ENCODE measurements at regions not wholly inside any gene's neighbourhood (a gene's known extent, or its start where the extent isn't known, plus 50 kb on each side); places are given as distances from the start of the nearest gene placed in this dataset.

GRCh38 chr3:38967693-38967989, 84.1 kb downstream of the SCN11A start:
- TF ChIP-seq CTCF (conservative IDR thresholded peaks at IDR 0.05; ENCODE audit: low read depth, low read length) = no peak

GRCh38 chr3:38966811-38967692, 84.7 kb downstream of the SCN11A start:
- TF ChIP-seq CTCF (conservative IDR thresholded peaks at IDR 0.05; ENCODE audit: low read depth, low read length) = no peak
- no peak for DNase-seq (ENCODE audit: low read depth)
- no peak overlapping the region for H3K4me3 ChIP-seq (ENCODE audit: low read depth, low read length)

More at GRCh38 chr3:38967693-38967989, 84.1 kb downstream of the SCN11A start:
- no peak overlapping the region for H3K4me3 ChIP-seq (ENCODE audit: low read depth, low read length)
- no peak for DNase-seq (ENCODE audit: low read depth)

- no peak overlapping the region for H3K4me3 ChIP-seq (ENCODE audit: low read depth, low read length)
- TF ChIP-seq CTCF (conservative IDR thresholded peaks at IDR 0.05; ENCODE audit: low read depth, low read length) = no peak
- DNase-seq (ENCODE audit: low read depth) = no peak
Measured at GRCh38 chr3:38964646-38965045, 87.1 kb downstream of the SCN11A start.

DNA sequence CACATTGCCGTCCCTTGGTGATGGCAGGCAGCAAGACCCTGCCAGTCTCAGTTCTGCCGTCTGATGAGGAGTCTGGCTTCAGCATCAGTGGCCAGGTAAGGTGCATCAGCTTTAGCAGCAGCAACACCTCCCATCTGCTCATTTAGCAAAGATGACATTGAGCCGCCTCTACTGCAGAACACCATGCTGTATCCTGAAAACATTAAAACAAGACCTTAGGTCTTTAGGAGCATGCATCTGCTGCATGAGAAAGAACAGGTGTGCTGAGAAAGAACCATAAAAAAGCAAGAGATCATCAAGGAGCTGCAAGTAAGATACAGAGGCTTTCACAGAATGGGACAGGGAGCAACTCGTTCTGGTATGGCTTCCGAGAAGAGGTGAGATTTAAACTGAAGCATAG, 87.5 kb downstream of the SCN11A start:
- H3K4me3 ChIP-seq (ENCODE audit: low read depth, low read length) = no peak overlapping the region
- no peak for TF ChIP-seq CTCF (conservative IDR thresholded peaks at IDR 0.05; ENCODE audit: low read depth, low read length)
- no peak for DNase-seq (ENCODE audit: low read depth)

GRCh38 chr3:38960953-38961622, 90.7 kb downstream of the SCN11A start:
- H3K4me3 ChIP-seq (ENCODE audit: low read depth, low read length) = no peak overlapping the region
- peak; percentile 88 for TF ChIP-seq CTCF (conservative IDR thresholded peaks at IDR 0.05; ENCODE audit: low read depth, low read length)
- peak; percentile 74 for DNase-seq (ENCODE audit: low read depth)

- no peak for TF ChIP-seq CTCF (conservative IDR thresholded peaks at IDR 0.05; ENCODE audit: low read depth, low read length)
- no peak for DNase-seq (ENCODE audit: low read depth)
- no peak overlapping the region for H3K4me3 ChIP-seq (ENCODE audit: low read depth, low read length)
Measured at GRCh38 chr3:38960042-38960622, 91.6 kb downstream of the SCN11A start.
